G401 (cell line): ENCODE measurements at regions not wholly inside any gene's neighbourhood (a gene's known extent, or its start where the extent isn't known, plus 50 kb on each side); places are given as distances from the start of the nearest gene placed in this dataset.

Source experiments
- DNase-seq: peaks from one replicate; pipeline ENCODE4 v3.0.0-alpha.2; 2015; ENCODE audit warnings: low spot score
- in situ Hi-C: cut with HindIII; loops from 2 replicates; pipeline ENCODE4 v1.10.0; 2016; ENCODE audit warnings: low sequenced_read_pairs, mixed read lengths

DNA sequence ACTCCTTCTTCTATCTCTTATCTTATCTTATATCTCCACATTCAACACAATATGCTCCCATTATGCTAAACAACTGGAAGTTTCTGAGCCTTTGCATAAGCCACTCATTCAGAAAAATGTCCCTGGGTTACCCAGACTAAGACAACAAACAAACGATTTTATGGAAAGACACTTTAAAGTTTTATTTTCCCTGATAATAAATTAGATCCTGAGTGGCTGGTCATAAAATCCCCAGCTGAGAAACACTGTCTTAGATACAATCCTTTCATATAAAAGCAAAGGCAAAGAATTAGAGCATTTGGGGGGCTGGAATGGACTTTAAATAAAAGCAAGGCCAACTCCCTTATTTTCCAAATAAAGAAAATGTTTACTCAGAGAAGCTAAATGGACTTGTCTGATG is 322.3 kb downstream of the GBE1 start:
- DNase-seq: no peak
- in situ Hi-C loops: no loop called here

DNA sequence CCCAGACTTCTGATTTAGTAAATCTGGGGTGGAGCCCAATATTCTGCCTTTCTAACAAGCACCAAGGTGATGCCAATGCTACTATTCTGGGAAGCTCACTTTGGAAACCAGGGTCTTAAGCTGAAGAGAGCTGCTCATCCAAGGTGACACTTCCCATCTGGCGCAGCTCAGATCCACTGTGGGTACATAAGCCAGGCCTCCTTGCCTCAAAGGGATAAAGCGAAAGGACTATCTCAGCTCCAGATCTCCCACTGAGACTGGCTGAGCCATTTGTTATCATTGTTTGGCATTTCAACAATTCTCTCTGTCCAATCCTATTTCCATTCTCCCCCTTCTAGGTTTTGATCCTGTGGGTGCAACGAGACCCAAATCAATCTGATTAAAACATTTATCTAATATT is 323.8 kb downstream of the GBE1 start:
- peak; percentile 99 for DNase-seq
- in situ Hi-C loops: no loop called here

DNA sequence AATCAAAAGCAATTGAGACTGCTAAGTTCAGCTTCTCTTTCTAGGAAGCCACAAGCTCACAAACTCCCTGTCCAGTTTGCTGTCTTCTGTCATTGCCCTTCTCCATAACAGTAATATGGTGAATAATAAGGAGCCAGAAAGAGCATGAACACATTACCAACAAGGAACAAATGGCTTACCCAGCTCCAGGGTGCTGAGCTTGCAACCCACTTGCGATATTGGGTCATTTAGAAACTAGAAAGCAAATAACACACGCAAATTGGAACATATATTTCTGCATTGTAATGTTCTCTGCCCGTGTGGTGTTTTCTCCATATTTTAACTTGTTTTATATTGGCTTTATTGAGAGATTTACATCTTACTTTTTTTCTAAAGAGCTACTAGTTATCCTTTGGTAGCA is 325.3 kb downstream of the GBE1 start:
- in situ Hi-C loops: no loop called here
- no peak for DNase-seq

DNA sequence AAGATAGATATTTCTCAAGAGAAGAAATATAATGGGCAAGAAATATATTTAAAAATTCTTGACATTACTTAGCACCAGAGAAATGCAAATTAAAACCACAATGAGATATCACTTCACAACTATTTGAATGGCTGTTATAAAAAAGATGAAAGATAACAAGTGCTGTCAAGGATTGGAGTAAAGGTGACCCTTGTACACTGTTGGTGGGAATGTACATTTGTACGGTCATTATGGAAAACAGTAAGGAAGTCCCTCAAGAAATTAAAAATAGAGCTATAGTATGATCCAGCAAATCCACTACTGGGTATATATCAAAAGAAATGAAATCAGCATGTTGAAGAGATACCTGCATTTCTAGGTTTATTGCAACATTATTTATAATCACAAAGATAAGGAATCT is 326.4 kb downstream of the GBE1 start:
- no peak for DNase-seq
- in situ Hi-C loops: no loop called here

DNA sequence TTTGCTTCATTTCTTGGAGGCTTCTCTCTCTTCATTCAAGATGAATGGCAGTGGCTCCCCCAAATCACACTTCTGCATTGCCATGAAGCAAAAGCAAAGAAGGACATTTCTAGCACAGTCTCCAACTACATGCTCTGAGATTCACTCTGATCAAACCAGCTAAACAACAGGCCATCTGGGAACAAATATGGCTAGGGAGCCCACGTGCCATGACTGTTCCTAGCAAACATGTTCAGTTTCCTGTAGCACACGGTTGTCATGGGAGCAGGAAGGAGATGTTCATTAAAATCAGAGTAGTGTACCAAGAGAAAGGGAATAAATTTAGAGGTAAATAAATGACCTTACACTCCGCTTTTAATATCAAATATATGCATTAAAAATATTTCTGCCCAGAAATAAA is 327.3 kb downstream of the GBE1 start:
- in situ Hi-C loops: no loop called here
- no peak for DNase-seq

DNA sequence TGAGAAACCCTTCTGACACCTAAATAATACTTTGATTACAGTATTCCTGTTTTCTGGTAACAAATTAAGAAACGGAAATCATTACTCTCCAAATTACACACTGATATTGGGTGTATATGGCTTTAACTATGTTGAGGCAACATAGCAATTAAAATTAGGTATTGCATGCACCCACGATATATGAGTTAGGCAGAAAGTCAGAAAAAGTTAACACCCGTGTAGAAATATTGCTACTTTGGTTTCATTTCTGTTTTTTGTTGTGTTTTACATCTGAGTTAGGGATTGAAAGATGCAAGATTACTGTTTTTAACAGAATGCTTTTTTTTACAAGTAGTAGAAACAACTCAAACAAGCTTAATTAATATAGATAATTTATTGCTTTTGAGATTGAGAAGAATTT is 327.8 kb downstream of the GBE1 start:
- in situ Hi-C loops: no loop called here
- DNase-seq: no peak

DNA sequence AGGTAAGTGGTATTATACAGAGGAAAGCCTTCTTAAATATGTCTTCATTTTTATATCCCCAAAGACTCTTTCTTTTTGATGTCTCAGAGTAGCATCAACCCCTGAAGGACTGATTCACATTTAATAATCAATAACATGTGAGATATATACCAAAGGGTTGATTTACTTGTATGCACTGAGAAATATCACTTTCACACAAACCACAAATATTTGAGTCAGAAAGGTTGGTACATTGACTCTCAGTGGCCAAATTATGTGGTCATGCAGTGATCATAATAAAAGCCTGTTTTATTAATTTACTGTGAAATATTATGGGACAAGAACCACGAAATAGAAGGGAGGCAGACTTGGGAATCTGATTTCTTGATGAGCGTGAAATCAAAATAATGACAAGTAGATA is 329.0 kb downstream of the GBE1 start:
- in situ Hi-C loops: no loop called here
- DNase-seq: no peak

DNA sequence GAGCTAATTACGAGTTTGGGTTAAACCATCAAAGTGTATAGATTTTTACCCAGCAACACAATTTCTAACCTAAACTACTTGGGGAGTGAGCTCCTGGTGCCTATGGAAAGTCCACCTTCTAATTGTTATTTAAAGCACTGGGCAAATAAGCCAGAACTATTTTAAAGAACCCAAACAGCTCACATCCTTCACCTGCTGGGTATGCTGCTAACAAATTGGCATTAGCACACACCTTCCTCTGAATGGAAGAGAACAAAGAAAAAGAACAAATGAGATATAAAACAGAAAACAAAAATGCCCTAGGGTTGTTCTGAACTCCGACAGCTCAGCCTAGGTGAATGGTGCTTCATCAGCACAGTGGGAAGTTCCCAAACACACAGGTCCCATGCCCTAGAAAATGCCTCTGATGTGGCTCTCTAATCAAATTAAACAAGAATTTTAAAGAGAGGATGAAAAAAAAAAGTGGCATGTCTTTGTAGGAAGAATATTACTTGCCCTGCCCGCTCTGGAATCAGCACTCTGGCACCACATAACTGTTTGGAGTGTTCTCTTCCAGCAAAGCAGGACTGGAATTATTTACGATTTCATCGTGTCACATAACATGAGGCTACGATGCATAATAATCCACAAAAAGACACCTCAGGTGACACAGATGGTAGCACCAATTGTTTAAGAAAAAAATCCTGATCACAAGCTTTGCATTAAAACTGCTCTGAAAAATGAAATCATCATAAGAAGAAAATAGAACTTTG is 334.4 kb downstream of the GBE1 start:
- DNase-seq: peak; percentile 66
- in situ Hi-C loops: no loop called here

DNA sequence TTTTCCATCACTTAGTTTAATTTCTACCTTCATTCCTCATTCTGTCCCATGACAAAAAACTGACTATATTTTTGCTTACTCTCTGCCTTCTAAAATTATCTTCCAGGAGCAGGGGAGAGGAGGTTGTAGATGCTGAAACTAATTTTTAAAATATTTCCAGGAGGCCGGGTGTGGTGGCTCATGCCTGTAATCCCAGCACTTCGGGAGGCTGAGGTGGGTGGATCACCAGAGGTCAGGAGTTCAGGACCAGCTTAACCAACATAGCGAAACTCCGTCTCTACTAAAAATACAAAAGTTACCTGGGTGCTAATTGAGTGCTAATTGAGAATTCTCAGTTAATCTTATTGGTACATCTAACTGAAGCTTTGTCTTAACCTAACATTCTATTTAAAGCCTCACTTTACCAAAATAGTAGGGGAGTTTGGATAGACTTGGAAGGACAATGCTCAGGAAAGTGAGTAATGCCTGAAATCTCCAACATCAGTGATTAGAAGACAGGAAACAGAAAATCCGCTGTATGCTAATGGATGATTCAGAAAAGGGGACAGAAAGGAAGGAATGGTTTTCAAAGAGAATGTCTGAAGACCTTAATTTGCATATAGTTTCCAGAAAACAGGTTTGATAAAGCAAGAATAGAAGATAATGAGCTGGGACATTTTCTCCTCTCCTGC is 336.1 kb downstream of the GBE1 start:
- in situ Hi-C loops: no loop called here
- no peak for DNase-seq

DNA sequence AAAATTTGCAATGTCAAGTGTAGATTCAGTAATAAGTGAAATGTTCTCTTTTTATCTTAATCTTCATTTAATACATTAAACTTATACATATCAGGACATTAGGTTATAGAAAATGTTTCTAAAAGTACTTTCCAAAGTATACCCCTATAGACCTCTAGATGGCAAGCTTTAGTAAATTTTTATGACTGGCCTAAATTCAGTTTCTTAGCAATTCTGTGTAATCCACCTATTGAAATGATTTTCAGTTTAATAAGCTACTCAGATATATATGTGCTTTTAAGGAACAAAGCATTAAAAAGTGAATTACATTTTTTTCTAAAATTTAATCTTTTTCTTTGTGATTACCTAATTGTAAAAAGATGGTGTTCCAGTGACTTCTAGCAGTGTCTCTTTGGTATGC is 342.2 kb downstream of the GBE1 start:
- in situ Hi-C loops: no loop called here
- peak; percentile 50 for DNase-seq

DNA sequence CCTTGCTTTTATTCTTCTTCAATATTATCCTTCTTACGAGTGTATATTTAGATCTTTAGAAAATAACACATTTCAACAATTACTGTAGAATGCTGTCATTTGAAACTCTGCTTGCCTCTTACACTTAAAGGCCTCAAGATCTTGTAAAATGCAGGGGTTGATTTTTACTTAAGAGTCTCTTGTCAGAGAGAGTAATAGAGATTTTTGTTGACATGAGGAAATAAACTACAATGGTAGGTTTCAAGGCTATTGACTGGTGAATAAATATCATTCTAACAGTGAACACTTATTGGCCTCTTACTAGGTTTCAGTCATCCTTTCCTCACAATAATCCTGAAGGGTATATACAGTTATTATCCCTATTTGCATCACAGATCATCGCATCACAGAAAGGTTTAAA is 344.6 kb downstream of the GBE1 start:
- in situ Hi-C loops: no loop called here
- no peak for DNase-seq

DNA sequence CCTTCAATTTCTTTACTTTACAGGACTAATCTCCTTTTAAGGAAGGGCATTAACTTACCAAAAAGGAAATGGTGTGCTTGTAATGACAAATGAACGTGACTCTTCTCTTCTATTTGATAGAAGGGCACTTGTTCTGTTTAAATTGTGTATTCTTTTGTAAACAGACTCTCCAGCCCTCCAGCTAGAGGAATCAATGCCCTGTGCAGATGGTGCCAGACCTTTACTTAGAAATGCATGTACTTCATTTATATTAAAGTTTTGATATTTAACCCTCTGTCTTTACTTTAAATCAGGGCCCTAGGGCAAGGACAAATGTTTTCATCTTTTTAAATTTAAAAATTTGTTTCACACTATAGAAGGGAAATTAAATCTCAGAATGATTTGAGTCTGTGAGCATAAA is 355.1 kb downstream of the GBE1 start:
- in situ Hi-C loops: no loop called here

DNA sequence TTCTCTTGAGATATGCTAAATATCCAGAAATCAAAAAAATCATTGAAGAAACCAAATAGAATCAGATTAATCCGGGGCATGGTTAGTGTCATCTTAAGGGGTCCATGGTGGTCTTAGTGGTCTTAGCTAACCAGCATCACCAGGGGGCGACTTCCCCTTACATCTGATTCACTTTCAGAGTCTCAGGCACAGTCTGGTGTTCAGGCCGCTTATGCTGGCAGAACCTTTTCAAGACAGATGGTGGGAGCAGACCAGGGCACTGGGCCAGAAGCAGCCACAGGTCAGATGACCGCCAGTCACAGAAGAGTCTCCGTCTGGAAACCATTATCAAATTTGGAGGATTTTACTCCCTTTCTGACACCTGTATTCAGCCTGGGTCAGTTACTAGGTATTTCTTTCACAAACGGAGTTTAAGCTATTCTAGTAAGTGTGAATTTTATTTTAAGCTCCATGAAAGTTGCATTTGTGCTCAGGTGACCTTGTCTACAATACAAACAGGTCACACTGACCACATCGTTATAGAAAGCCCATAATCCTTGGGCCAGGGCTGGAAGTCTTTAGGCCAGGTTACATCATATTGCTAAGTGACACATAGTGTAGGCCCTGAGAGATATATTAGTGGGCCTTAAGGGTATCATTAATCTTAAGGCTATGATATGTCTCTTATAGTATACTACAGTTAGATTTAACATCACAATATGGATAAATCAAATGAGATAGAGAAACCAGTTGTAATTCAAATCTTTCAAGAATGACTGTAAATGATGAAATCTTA is 365.5 kb downstream of the GBE1 start:
- peak; percentile 95 for DNase-seq

More for the DNA sequence above, 355.1 kb downstream of the GBE1 start:
- no peak for DNase-seq

DNA sequence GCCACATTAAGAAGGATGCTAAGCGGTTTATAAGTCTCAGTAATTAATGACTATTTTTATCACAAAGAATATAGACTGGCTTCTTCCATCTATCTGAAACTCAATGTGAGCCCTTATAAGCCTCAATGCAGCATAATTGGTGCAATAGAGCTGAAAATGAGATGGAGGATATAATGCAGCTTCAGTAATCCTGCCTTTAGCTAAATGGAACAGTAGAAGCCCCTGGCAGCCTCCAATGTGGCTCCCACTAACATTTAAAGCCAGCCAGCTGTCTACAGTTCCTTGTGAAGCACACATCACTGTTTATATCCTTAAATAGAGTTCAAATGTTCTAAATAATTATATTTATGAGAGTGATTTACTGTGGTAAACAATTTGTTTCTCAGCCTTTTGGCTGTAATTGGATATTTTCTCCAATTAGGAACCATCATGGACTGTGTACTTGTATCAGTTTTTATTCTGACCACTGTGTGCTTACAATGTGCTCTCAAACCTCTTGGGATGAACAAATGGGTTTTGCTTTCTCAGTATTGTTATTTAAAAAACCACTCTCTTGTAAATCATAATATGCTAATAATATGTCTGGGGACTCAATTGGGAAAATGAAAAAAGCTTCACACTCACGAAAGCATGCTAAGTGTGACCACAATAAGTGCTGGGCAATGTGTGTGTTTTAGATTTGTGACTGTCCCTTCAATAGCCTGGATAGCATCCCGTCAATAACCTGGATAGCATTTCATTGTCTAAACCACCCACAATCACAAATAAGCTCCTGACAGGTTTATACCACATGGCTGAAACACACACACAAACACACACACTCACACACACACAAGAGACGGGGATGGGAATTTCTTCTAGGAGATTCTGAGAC is 366.6 kb downstream of the GBE1 start:
- DNase-seq: peak; percentile 4
- in situ Hi-C loops: no loop called here

More for the DNA sequence above, 365.5 kb downstream of the GBE1 start:
- in situ Hi-C loops: no loop called here

DNA sequence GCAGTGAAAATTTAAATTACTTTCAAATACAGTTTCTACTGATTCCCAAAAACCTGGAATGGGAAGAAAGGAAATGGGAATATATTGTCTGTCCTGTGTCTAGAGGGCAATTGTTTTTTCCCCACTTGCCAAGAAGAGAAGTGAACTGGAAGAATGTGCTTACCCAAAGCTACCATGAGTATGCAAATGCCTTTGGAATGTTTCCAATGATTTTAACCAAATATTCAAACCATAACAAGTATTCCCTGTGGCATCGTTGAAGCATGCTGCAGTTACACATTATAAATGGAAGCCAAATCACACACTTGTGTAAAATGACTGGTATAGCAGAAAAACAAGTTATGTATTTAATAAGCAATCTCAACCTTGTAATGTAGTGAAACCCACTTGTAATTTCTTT is 368.2 kb downstream of the GBE1 start:
- no peak for DNase-seq
- in situ Hi-C loops: no loop called here

DNA sequence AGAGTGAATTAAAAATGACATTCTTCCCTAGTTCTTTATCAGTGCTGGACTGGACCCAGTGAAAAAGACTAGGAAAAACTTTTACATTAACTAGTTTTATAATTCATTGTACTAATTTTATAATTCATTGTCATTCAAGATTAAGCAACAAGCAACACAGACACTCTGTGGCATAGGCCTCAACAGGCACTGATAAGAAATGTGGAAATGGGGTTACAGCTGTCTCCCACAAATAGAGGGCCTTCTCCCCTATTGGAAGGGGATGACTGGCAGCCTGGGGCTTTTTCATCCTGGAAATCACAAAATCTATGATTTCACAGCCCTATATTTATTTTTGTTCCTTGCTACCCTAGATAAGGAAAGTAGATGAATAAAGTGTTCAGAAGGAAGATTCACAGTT is 370.6 kb downstream of the GBE1 start:
- in situ Hi-C loops: no loop called here
- DNase-seq: no peak

DNA sequence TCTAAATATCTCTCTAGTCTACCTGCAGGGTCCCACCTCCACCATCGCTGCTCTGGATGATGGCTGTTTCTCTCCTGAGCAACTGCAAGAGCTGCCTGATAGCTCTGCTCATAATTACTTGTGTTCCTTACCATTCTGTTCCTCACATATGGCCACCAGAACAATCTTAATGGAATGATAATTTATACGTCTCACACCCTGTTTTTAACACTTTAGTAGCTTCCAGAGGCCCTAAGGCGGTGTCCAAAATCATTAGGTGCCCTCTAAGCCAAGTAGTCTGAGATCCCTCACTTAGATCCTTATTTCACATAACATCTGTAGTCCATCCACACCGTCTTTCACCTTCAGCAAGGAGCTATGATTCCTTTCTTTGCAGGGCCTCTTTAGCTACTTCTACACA is 373.3 kb downstream of the GBE1 start:
- DNase-seq: no peak
- in situ Hi-C loops: no loop called here

DNA sequence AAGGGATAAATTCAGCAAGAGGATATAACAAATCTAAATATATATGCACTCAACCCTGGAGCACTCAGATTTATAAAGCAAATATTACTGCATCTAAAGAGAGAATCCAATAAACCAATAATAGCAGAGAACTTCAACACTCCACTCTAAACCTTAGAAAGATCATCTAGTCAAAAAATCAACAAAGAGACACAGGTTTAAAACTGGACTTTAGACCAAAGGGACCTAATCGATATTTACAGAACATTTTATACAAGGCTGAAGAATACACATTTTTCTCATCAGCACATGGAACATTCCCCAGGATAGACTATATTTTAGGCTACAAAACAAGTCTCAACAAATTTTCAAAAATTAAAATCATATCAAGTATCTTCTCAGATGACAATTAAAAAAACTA is 379.0 kb downstream of the GBE1 start:
- DNase-seq: no peak
- in situ Hi-C loops: no loop called here

DNA sequence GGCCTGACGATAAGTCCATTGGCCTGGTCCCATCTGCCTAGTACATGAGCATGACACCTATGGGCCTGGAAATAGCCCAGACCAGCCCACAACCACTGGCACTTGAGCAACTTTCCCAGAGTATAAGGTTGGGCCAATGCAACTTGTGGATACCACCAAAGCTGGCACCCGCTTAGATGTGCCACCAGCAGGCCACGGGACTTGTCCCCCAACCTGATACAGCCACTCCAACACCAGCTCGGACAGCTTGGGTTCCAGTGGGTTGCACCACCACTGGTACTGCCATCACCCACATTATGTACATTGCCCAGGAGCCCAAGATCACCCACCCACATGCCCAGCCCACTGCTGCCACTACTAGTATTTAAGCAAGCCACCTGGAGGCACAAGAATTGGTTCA is 381.2 kb downstream of the GBE1 start:
- DNase-seq: no peak
- in situ Hi-C loops: no loop called here
